HFFc6 (cell line): ENCODE measurements at regions not wholly inside any gene's neighbourhood (a gene's known extent, or its start where the extent isn't known, plus 50 kb on each side); places are given as distances from the start of the nearest gene placed in this dataset.
A peak's percentile ranks its signal among the peaks of the same experiment; 100 is the strongest.

Source experiments
- DNase-seq: peaks from one replicate; pipeline ENCODE4 v3.0.0-alpha.2; 2018
- H3K27ac Mint-ChIP-seq: 2 replicates; pipeline ENCODE4 v1.8.0; 2020; ENCODE audit warnings: mild to moderate bottlenecking, mixed read lengths
- H3K27me3 Mint-ChIP-seq: 2 replicates; pipeline ENCODE4 v1.8.0; 2021; ENCODE audit warnings: mild to moderate bottlenecking, moderate library complexity, mixed read lengths; ENCODE audit not compliant: insufficient read depth
- H3K36me3 Mint-ChIP-seq: 2 replicates; pipeline ENCODE4 v1.8.0; 2021; ENCODE audit warnings: low read depth, mixed read lengths
- H3K4me1 Mint-ChIP-seq: 2 replicates; pipeline ENCODE4 v1.8.0; 2020; ENCODE audit warnings: low read depth, mixed read lengths
- H3K4me3 Mint-ChIP-seq: 2 replicates; pipeline ENCODE4 v1.8.0; 2020; ENCODE audit warnings: mild to moderate bottlenecking, moderate library complexity, mixed read lengths
- H3K9me3 Mint-ChIP-seq: 2 replicates; pipeline ENCODE4 v1.8.0; 2020; ENCODE audit warnings: mild to moderate bottlenecking, mixed read lengths
- CTCF ChIP-seq: fragments of 200-600 bp; sonication (generic); IDR thresholded peaks from 2 replicates; pipeline ENCODE4 v1.5.0; 2021; ENCODE audit warnings: antibody characterized with exemption, mild to moderate bottlenecking

GRCh38 chr17:71790791-71791190 lies 330.0 kb upstream of the SOX9 start:
- Mint-ChIP-seq H3K4me3 (no peak overlapping the region; the same call in 1 of the 2 replicates), H3K27me3 (peaks cover 7% of the 10 kb centered on the region)
- no peak for TF ChIP-seq CTCF

GRCh38 chr17:71791311-71791710 lies 329.5 kb upstream of the SOX9 start:
- Mint-ChIP-seq H3K36me3 (no peaks in the 10 kb centered on the region), H3K4me3 (no peak overlapping the region; the same call in 1 of the 2 replicates), H3K9me3 (no peaks in the 10 kb centered on the region), H3K27me3 (peaks cover 9% of the 10 kb centered on the region), H3K4me1 (peaks cover 41% of the 10 kb centered on the region), H3K27ac (no peak overlapping the region)
- TF ChIP-seq CTCF, result no peak
- no peak for DNase-seq

More at GRCh38 chr17:71790791-71791190, 330.0 kb upstream of the SOX9 start:
- no peak for DNase-seq
- Mint-ChIP-seq H3K9me3 (no peaks in the 10 kb centered on the region), H3K36me3 (no peaks in the 10 kb centered on the region), H3K27ac (no peak overlapping the region), H3K4me1 (peaks cover 41% of the 10 kb centered on the region)

GRCh38 chr17:71792966-71793365 lies 327.9 kb upstream of the SOX9 start:
- Mint-ChIP-seq H3K9me3 (no peaks in the 10 kb centered on the region), H3K4me1 (peaks cover 29% of the 10 kb centered on the region), H3K4me3 (peak overlapping the region; percentile 61; the same call in 1 of the 2 replicates), H3K27me3 (peaks cover 20% of the 10 kb centered on the region), H3K36me3 (no peaks in the 10 kb centered on the region), H3K27ac (no peak overlapping the region)
- DNase-seq, result peak; percentile 17
- no peak for TF ChIP-seq CTCF

- no peaks in the 10 kb centered on the region for H3K9me3 Mint-ChIP-seq
- no peak overlapping the region for H3K4me3 Mint-ChIP-seq
- H3K27ac Mint-ChIP-seq, result no peak overlapping the region
- H3K36me3 Mint-ChIP-seq, result no peaks in the 10 kb centered on the region
- no peak for TF ChIP-seq CTCF
- no peak for DNase-seq
- H3K4me1 Mint-ChIP-seq, result peaks cover 26% of the 10 kb centered on the region
- H3K27me3 Mint-ChIP-seq, result peaks cover 17% of the 10 kb centered on the region
These were observed 327.3 kb upstream of the SOX9 start for GRCh38 chr17:71793518-71793917.

- Mint-ChIP-seq H3K4me3 (no peak overlapping the region), H3K36me3 (no peaks in the 10 kb centered on the region), H3K27me3 (peaks cover 17% of the 10 kb centered on the region), H3K4me1 (peaks cover 1% of the 10 kb centered on the region; the same call in 1 of the 2 replicates), H3K9me3 (no peaks in the 10 kb centered on the region), H3K27ac (no peak overlapping the region)
- TF ChIP-seq CTCF, result no peak
- no peak for DNase-seq
These were observed 322.1 kb upstream of the SOX9 start for GRCh38 chr17:71798701-71799100.

GRCh38 chr17:71799657-71800056 lies 321.2 kb upstream of the SOX9 start:
- Mint-ChIP-seq H3K27me3 (peaks cover 17% of the 10 kb centered on the region), H3K4me3 (no peak overlapping the region), H3K27ac (no peak overlapping the region), H3K36me3 (no peaks in the 10 kb centered on the region), H3K4me1 (no peaks in the 10 kb centered on the region; the same call in 1 of the 2 replicates), H3K9me3 (no peaks in the 10 kb centered on the region)
- DNase-seq, result no peak
- no peak for TF ChIP-seq CTCF
